SK-N-SH (cell line): ENCODE measurements at regions not wholly inside any gene's neighbourhood (a gene's known extent, or its start where the extent isn't known, plus 50 kb on each side); places are given as distances from the start of the nearest gene placed in this dataset.

Experiments
- CTCF ChIP-seq: fragments of 200-600 bp; sonication (generic); IDR thresholded peaks from 2 replicates; pipeline ENCODE4 v1.6.1; 2017; ENCODE audit warnings: antibody characterized with exemption, mild to moderate bottlenecking, moderate library complexity
- EP300 ChIP-seq, 2 experiments: IDR thresholded peaks; 2 replicates each; pipeline versions ENCODE4 v1.4.0 to v1.6.1; 2012; ENCODE audit warnings: borderline replicate concordance in 1 of 2, low read depth in 1 of 2, low read length in 1 of 2
- EZH2phosphoT487 ChIP-seq: fragments of 200-600 bp; sonication (generic); IDR thresholded peaks from 2 replicates; pipeline ENCODE4 v1.6.1; 2017; ENCODE audit warnings: low read depth, mixed run types, mild to moderate bottlenecking, antibody characterized with exemption, moderate library complexity, borderline replicate concordance
- GABPA ChIP-seq: IDR thresholded peaks from 2 replicates; pipeline ENCODE4 v1.4.0; 2012; ENCODE audit warnings: low read depth, mild to moderate bottlenecking
- JUND ChIP-seq: IDR thresholded peaks from 2 replicates; pipeline ENCODE4 v1.4.0; 2012
- MXI1 ChIP-seq: IDR thresholded peaks from 2 replicates; pipeline ENCODE4 v1.6.1; 2012; ENCODE audit warnings: mild to moderate bottlenecking, low read depth, low read length, improper control_type of control experiment
- POLR2AphosphoS5 ChIP-seq: IDR thresholded peaks from 2 replicates; pipeline ENCODE4 v1.6.1; 2012; ENCODE audit warnings: low read depth, low read length
- RAD21 ChIP-seq: IDR thresholded peaks from 2 replicates; pipeline ENCODE4 v1.6.1; 2012; ENCODE audit warnings: mild to moderate bottlenecking, low read length
- REST ChIP-seq: IDR thresholded peaks from 2 replicates; pipeline ENCODE4 v1.6.1; 2012; ENCODE audit warnings: mild to moderate bottlenecking, low read depth, low read length, moderate library complexity
- SIN3A ChIP-seq: IDR thresholded peaks from 2 replicates; pipeline ENCODE4 v1.6.1; 2012; ENCODE audit warnings: low read depth, mild to moderate bottlenecking, low read length, moderate library complexity, borderline replicate concordance
- TAF1 ChIP-seq: IDR thresholded peaks from 2 replicates; pipeline ENCODE4 v1.6.1; 2012; ENCODE audit warnings: low read depth, mild to moderate bottlenecking, low read length, moderate library complexity, borderline replicate concordance
- YY1 ChIP-seq: IDR thresholded peaks from 2 replicates; pipeline ENCODE4 v1.4.0; 2012; ENCODE audit warnings: low read depth, mild to moderate bottlenecking
- TF ChIP-seq, protein P1 (sequence below): fragments of 150-350 bp; IDR thresholded peaks from 2 replicates; pipeline ENCODE4 v1.6.1; 2017; ENCODE audit warnings: antibody characterized with exemption, low read length, low read depth, borderline replicate concordance

GRCh38 chr12:29908157-29908556 is 124.4 kb upstream of the TMTC1 start:
- TF ChIP-seq CTCF (no peak), EZH2phosphoT487 (no peak), POLR2AphosphoS5 (no peak), EP300 (IDR thresholded peaks at IDR 0.05; ENCODE audit: borderline replicate concordance in 1 of 2, low read depth in 1 of 2, low read length in 1 of 2) (no peak), REST (no peak), SIN3A (no peak), GABPA (no peak), JUND (no peak), YY1 (no peak), RAD21 (no peak), MXI1 (no peak), TAF1 (no peak)
- TF ChIP-seq, protein P1, sequence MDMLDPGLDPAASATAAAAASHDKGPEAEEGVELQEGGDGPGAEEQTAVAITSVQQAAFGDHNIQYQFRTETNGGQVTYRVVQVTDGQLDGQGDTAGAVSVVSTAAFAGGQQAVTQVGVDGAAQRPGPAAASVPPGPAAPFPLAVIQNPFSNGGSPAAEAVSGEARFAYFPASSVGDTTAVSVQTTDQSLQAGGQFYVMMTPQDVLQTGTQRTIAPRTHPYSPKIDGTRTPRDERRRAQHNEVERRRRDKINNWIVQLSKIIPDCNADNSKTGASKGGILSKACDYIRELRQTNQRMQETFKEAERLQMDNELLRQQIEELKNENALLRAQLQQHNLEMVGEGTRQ, result no peak
